Neural crest cell (in vitro differentiated cells): ENCODE measurements at regions not wholly inside any gene's neighbourhood (a gene's known extent, or its start where the extent isn't known, plus 50 kb on each side); places are given as distances from the start of the nearest gene placed in this dataset.

Experiments
- DNase-seq: peaks from one replicate; pipeline ENCODE4 v3.0.0; 2021; ENCODE audit warnings: low read depth, mixed read lengths, low spot score
- H3K27ac Mint-ChIP-seq: one replicate; pipeline ENCODE4 v1.8.0; 2021; ENCODE audit warnings: mild to moderate bottlenecking, mixed read lengths; ENCODE audit not compliant: unreplicated experiment
- H3K27me3 Mint-ChIP-seq: 2 replicates; pipeline ENCODE4 v1.8.0; 2021; ENCODE audit warnings: low read depth, mild to moderate bottlenecking, mixed read lengths
- H3K36me3 Mint-ChIP-seq: 2 replicates; pipeline ENCODE4 v1.8.0; 2021; ENCODE audit warnings: low read depth, mild to moderate bottlenecking, mixed read lengths
- H3K4me1 Mint-ChIP-seq: 2 replicates; pipeline ENCODE4 v1.8.0; 2021; ENCODE audit warnings: mixed read lengths
- H3K4me3 Mint-ChIP-seq: one replicate; pipeline ENCODE4 v1.8.0; 2021; ENCODE audit warnings: mild to moderate bottlenecking, mixed read lengths
- H3K9me3 Mint-ChIP-seq: 2 replicates; pipeline ENCODE4 v1.8.0; 2021; ENCODE audit warnings: mixed read lengths
- CTCF ChIP-seq: fragments of 200-600 bp; sonication (generic); conservative IDR thresholded peaks from 2 replicates; pipeline ENCODE4 v1.5.0; 2021; ENCODE audit warnings: antibody characterized with exemption, mild to moderate bottlenecking

DNA sequence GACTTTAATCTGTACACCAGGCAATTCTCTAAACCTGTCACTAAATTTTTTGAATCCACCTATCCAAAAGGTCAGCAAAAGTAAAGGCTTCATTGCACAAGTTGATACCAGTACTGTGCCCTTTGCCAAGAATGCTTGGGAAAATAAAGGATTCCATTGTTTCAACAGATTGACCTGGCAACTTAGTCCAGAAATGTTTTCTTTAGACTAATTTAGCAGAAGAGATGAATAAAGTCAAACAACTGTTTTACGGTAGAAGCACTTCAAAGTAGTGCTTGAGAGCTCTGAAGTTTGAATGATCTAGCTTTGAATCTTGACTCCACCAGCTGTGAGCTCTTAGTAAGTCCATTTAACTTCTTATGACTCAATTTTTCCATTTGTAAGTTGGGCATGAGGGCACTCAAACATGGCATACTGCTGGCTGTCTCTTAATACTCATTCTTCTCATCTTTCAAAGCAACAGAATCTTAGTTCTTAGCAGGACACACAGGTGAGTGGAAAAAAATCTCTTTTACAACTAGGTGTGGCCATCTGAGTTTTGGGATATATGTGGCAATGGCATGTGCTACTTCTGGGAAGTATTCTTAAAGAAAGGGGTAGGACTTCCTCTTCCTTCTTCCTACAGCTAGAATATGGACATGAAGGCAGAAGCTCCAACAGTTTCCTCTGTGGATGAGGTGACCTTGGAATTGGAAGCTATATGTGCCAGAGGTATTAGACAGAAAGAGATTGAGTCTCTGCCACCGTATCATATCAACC lies 55.9 kb upstream of the LOC128125822 start:
- TF ChIP-seq CTCF, result no peak
- H3K4me1 Mint-ChIP-seq, result peaks cover 7% of the 10 kb centered on the region
- no peaks in the 10 kb centered on the region for H3K36me3 Mint-ChIP-seq
- H3K27ac Mint-ChIP-seq, result no peak overlapping the region
- no peak for DNase-seq
- no peak overlapping the region for H3K4me3 Mint-ChIP-seq
- no peaks in the 10 kb centered on the region for H3K27me3 Mint-ChIP-seq
- no peaks in the 10 kb centered on the region for H3K9me3 Mint-ChIP-seq

- H3K4me3 Mint-ChIP-seq, result no peak overlapping the region
- TF ChIP-seq CTCF, result no peak
- H3K9me3 Mint-ChIP-seq, result no peaks in the 10 kb centered on the region
- no peak overlapping the region for H3K27ac Mint-ChIP-seq
- H3K4me1 Mint-ChIP-seq, result peaks cover 7% of the 10 kb centered on the region
- DNase-seq, result no peak
- no peaks in the 10 kb centered on the region for H3K36me3 Mint-ChIP-seq
- H3K27me3 Mint-ChIP-seq, result no peaks in the 10 kb centered on the region
Measured at GRCh38 chr6:63517221-63517620, 55.1 kb upstream of the LOC128125822 start.

DNA sequence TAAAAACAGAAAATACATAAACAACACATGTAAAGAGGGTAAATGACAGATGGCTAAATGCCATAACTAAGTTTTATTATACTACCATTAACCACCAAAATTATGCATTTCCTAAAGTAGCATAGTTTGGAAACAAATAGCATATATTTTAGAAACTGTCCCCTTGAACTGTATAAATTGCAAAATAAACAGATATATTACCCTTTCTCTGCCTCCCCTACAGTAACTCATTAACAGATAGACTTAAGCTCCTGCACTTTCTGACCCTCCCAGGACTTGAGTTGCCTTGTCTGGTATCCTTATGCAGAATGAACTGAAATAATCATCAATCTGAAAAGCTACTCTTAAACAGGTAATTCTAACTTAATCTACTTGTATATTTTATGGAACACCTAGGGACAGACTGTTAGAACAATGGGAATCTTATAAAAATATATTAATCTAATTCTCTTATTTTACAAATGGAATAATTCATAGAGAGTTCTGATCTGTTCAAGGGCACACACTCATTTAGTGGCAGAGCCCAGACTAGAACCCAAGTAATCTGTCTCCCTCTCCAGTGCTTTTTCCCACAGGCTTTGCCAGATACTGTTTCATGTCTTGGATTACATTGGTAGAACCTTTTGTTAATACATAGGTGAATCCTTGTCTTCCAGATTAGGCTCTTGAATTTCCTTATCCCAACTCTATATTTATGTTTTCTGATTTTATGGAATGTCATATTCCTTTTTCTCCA lies 50.6 kb upstream of the LOC128125822 start:
- H3K27ac Mint-ChIP-seq, result no peak overlapping the region
- H3K36me3 Mint-ChIP-seq, result no peaks in the 10 kb centered on the region
- H3K4me3 Mint-ChIP-seq, result no peak overlapping the region
- TF ChIP-seq CTCF, result no peak
- H3K4me1 Mint-ChIP-seq, result no peaks in the 10 kb centered on the region
- no peak for DNase-seq
- no peaks in the 10 kb centered on the region for H3K27me3 Mint-ChIP-seq
- no peaks in the 10 kb centered on the region for H3K9me3 Mint-ChIP-seq
